ENCODE measurements at regions not wholly inside any gene's neighbourhood (a gene's known extent, or its start where the extent isn't known, plus 50 kb on each side); places are given as distances from the start of the nearest gene placed in this dataset.

- no peak overlapping the region for H3K9ac ChIP-seq (replicated peaks; ENCODE audit: extremely low read depth, insufficient read depth, low read length)
- no TSS peak for BruUV-seq (replicated peaks)
Measured at GRCh38 chr9:33721674-33722358, 73.5 kb upstream of the PRSS3 start.

More at GRCh38 chr9:33721674-33722358, 73.5 kb upstream of the PRSS3 start:
- no peaks in the 10 kb centered on the region for H3K36me3 ChIP-seq (ENCODE audit: control insufficient read depth in 2 of 2, extremely low read depth in 1 of 2, insufficient read depth in 2 of 2, low read length in 2 of 2)
- ChIA-PET CTCF (interaction anchor here (0.9 to 11.5 kb wide), 8 partner anchors 13 to 111 kb away, joined by 3 to 561 read pairs (median 4); no protein-coding TSS in a partner anchor), POLR2A (no interaction called here)
- H4K20me1 ChIP-seq (replicated peaks; ENCODE audit: control insufficient read depth, extremely low read depth, insufficient read depth, low read length), result no peaks in the 10 kb centered on the region
- peak overlapping the region; percentile 61 for H2AFZ ChIP-seq (ENCODE audit: low read depth, low read length)
- peaks cover 13% of the 10 kb centered on the region for H3K4me1 ChIP-seq (ENCODE audit: control insufficient read depth, extremely low read depth, insufficient read depth, low read length)
- no peak overlapping the region for H3K27ac ChIP-seq (ENCODE audit: insufficient read depth, low read depth, low read length)
- FAIRE-seq (peak; percentile 92), DNase-seq (ENCODE audit: low read depth, low spot score) (peak; percentile 84)
- H3K9me3 ChIP-seq (replicated peaks; ENCODE audit: control insufficient read depth, insufficient read depth, low read length), result no peaks in the 10 kb centered on the region
- TF ChIP-seq CTCF (IDR thresholded peaks at IDR 0.05; ENCODE audit: extremely low read depth in 1 of 2, insufficient read depth in 1 of 2, low read depth in 1 of 2, low read length in 2 of 2) (peak; percentile 100), FOS (IDR thresholded peaks at IDR 0.05; ENCODE audit: borderline replicate concordance, insufficient read depth, low read length) (no peak)
- no peaks in the 10 kb centered on the region for H3K9me1 ChIP-seq (replicated peaks; ENCODE audit: control insufficient read depth, extremely low read depth, insufficient read depth, low read length)
- H3K4me2 ChIP-seq (ENCODE audit: insufficient read depth, low read length), result no peak overlapping the region
- no peaks in the 10 kb centered on the region for H3K79me2 ChIP-seq (ENCODE audit: control insufficient read depth, insufficient read depth, low read length)
- intact Hi-C loops (cut with micrococcal nuclease) (loop anchor here (1.0 to 10.0 kb wide), 4 partner anchors 98 to 435 kb away; partner anchors contain the start of genes AQP7 and NOL6), dilution Hi-C loops (cut with MboI; ENCODE audit: extremely low pct_ligation_motif_present, low sequenced_read_pairs) (no loop called here)
- no peak overlapping the region for H3K4me3 ChIP-seq (replicated peaks in 1 of 3; ENCODE audit: insufficient read depth in 1 of 3, low read depth in 1 of 3, low read length in 3 of 3)
- peaks cover 0 to 4% of the 10 kb centered on the region in 2 experiments for H3K27me3 ChIP-seq (ENCODE audit: control insufficient read depth in 2 of 2, insufficient read depth in 2 of 2, low read length in 2 of 2)

Data from endothelial cell of umbilical vein (primary cell).